GM19463 (cell line): ENCODE measurements at regions not wholly inside any gene's neighbourhood (a gene's known extent, or its start where the extent isn't known, plus 50 kb on each side); places are given as distances from the start of the nearest gene placed in this dataset.

Experiments
- ATAC-seq: cut with Tn5 transposase; IDR thresholded peaks from one replicate; pipeline ENCODE4 v1.9.1; 2021; ENCODE audit warnings: mild to moderate bottlenecking, moderate library complexity; ENCODE audit not compliant: unreplicated experiment

GRCh38 chr2:186068139-186068801 lies 329.7 kb downstream of the FSIP2 start:
- ATAC-seq = peak; percentile 76

- no peak for ATAC-seq
These were observed 331.1 kb downstream of the FSIP2 start for GRCh38 chr2:186069676-186070075.

GRCh38 chr2:186085226-186085625 lies 346.6 kb downstream of the FSIP2 start:
- no peak for ATAC-seq

DNA sequence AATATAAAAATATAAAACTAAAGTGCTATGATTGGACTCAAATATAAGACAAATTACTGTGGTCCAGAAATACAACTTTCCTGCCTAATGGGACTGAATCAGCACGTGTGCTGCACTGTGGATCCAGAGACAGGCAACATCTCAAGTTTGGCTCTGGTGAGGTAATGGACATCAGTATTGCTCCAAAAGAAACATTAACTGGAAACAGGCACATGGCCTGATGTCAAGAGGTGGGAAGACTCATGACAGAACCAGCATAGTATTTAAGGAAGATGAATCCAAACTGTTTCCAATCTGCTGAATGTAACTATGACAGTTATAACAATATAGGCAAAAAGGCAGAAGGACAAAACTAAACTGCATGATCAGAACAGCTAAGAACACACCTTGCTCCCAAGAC lies 354.6 kb downstream of the FSIP2 start:
- no peak for ATAC-seq

DNA sequence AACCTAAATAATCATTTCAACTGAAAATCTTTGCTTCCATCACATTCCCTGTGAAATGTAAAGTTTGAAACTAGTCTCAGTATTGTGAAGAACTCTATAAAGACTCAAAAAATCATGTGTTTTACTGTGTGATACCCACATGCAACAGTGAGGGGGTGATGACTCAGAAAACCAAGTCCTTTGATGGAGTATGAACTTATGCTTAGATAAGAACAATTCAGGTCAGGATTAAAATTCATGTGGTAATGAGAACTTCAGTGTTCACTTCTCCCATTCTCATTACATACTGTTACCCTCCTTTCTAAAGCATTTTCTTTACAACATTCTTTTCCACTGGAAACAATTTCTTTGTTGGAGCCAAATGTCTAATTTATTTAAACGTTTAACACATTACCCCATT lies 360.2 kb downstream of the FSIP2 start:
- no peak for ATAC-seq

DNA sequence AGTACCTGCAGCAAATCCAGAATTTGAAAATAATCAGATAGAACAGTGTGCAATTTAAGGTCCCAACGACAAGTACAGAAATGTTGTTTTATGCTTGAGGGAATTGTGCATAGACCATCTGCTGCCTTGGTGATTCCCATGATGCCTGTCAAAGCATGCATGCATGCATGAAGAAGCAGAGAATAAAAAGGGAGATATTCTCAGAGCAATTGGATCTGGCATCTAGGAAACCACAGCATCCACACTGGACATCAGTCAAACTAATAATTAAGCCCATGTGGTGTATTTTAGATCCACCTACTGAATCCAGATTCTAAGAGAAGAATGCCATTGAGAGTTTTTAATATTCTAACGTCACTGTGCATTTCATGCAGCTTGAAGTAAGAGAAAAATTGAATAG lies 361.2 kb downstream of the FSIP2 start:
- no peak for ATAC-seq

- ATAC-seq = no peak
These were observed 362.0 kb downstream of the FSIP2 start for GRCh38 chr2:186100636-186101035.

DNA sequence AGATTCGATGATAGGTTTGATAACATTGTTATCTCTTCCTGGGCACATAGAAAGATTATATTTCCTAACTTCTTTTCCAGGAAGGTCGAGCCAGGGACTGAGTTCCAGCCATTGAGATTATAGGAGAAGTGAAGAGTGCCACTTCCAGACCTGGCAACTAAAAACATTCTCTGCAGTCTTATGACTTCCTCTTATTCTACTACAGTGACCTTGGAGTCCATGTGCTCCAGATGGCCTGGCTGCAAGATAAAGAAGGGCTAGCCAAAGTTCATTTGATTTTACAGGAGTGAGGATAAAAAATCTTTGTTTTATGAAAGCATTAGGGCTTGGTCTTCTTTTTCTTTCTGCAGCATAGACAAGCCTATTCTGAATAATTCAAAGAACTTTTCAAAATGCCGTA lies 363.0 kb downstream of the FSIP2 start:
- ATAC-seq = no peak

DNA sequence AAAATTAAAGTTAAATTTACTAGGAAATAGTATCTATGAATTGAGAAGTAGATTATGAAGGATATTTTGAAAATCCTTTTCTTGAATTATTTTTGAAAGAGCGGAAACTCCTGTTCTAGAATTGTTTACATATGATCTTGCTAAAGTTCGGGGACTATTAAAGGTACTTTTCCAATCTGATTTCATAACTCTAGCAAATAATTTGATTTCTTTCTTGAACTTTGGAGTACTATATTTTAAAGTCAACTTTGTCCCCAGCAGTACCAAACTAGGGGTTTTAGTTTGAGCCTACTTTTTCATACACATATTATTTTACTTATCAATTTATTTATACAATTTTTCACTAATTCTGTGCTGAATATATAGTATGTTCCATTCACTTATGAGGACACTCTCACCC lies 364.7 kb downstream of the FSIP2 start:
- ATAC-seq = no peak

- no peak for ATAC-seq
These were observed 366.6 kb downstream of the FSIP2 start for GRCh38 chr2:186105016-186105724.

- no peak for ATAC-seq
These were observed 369.9 kb downstream of the FSIP2 start for GRCh38 chr2:186108470-186108869.

DNA sequence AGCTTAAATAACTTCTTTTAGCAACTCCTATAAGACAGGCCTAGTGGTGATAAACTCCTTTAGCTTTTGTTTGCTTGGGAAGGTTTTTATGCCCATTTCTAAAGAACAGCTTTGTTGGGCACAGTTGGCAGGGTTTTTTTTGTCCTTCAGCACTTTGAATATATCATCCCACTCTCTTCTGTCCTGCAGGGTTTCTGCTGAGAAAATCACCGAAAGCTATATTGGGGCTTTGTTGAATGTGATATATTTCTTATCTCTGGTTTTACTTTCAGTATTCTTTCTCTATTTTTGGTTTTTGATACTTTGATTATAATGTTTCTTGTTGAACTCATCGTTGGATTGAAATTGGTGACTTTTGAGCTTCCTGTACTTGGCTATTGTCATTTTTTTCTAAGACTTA lies 372.8 kb upstream of the ZC3H15 start:
- ATAC-seq = no peak

DNA sequence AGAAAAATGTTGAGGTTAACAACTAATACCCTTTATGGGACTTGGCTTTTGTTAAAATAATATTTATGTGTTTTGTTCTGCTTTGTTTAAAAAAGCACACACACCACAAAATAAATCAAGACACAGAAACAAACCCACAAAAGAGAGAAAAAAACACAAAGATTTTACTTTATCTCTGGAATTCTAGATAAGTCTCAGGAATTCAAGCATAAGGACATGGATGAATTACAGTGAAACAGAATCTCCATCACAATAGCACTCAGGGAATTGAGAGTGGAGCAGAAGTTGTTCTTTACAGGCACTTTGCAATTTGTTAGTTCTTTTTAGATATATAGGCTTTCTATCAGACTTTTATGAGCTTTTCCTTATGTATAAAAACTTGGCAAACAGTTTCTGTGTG lies 360.9 kb upstream of the ZC3H15 start:
- ATAC-seq = no peak

DNA sequence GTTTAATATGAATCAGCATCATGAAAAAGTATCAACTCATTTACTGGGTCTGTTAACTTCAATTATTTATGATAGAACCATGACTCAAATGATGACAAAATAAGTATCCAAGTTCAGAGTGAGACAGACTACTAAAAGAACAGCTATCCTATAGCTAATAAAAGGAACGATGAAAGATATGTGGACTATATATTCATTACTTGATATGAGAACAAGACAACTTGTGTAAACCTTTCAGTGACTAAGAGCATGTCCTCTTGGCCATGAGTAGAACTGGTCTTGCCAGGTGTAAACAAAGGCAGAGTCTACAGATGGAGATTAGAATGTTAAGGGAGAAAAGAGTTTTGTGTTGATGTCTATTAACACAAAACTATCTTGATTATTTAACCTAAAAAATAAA lies 360.4 kb upstream of the ZC3H15 start:
- ATAC-seq = no peak

DNA sequence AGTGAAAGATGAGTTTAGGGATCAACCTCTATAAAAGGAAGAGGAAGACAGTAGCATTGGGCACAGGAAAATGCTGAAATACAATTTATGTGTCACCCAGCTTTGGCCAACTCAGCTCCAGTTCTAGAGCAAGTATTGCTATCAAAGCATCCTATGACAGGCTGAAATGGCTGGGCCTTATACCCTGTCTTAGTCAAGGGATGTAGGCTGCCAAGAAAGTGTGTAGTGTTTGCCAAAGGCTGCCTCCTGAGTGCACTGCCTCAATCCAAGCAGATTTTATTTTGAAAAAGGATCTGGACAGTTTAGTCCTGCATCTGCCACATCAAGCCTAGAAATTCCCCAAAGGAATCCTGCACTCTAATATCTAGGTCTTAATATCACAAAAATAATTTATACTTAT lies 359.9 kb upstream of the ZC3H15 start:
- ATAC-seq = no peak

GRCh38 chr2:186129767-186130581 lies 356.1 kb upstream of the ZC3H15 start:
- ATAC-seq = no peak

DNA sequence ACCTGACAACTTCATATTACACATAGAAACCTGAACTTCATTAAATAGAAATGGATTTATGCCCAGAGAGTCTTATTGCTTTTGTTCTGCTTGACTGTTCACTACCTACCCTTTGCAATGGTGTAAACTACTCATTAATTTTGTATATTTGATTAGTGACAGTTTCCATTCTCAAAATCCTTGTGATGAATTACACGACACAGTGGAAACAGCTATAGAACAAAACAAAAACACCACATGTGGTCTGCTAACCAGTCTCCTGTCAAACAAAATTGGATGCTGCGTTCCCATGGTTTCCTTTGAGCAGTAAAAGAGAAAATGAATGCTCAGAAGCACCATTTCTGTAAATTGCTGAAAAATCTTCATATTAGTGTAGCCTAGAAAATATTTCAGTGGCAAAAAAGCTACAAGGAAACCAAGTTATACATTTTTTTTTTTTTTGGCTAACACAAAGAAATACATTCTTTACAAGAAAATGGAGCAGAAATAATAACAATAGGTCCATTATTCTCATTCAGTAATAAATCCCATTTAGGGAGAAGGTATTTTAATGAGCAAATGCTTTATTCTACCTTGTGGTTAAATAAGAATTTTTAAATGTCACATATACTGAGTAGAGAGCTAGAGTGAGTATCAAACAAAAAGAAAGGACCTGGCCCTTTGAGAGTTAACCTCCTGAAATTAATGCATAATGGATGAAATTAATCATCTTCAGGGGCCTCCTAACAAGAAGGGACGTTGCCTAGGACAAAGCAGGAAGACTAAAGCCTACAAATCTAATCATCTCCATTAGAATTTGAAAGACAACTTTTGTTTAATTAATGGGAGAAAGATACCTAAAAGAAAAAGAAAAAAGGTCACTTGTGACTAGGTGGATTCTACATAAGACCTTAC lies 355.1 kb upstream of the ZC3H15 start:
- no peak for ATAC-seq

DNA sequence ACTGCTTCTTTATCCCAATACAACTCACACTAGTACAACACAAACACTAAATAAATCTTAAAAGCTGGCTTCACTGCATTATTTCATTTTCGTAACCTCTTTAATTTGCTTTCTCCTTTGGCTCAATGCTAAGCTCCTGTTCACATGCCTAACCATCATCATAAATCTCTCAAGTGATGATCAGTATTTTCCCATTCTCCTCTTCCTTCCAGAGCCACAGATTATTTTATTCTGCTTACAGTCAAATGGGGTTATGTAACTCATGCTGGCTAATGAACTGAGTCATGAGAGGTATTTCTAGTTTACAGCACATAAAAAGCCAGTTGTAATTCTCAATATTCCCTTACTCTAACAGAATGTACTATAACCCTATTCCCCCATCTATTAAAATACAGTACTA lies 350.4 kb upstream of the ZC3H15 start:
- ATAC-seq = no peak

DNA sequence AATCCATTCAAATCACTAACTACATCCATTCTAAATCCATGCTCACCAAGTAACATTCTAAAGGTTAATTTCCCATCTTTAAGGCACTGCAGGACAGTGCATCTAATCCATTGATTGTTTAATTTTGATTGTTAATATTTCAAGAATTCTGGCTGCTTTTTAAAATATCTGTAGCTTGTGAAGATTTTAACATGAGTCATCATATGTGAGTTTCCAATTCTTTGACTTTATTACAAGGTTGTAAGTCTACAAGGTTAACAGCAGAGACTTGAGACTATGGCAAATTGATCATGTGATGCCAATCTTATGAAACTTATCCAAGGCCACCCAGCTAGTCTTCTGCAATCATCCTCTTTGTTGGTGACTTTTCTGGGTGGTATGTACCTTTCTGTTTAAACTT lies 349.2 kb upstream of the ZC3H15 start:
- ATAC-seq = no peak

DNA sequence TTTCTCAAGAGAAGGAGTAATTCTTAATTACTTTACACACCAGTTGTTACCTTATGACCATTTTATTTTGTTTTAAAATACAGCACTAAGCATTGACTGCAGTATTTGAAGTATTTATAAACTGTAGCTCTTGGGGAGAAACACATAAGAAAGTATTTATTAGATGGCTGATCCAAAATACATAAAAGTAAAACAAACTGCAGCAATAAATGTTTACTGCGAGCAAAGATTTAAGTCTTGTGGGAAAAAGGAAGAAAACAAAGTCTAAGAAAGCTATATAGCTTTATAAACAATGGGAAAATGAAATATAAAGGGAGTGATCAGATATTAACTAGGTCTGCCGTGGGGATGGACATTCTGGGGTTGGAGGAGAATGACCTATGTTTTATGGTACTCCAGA lies 347.2 kb upstream of the ZC3H15 start:
- no peak for ATAC-seq

DNA sequence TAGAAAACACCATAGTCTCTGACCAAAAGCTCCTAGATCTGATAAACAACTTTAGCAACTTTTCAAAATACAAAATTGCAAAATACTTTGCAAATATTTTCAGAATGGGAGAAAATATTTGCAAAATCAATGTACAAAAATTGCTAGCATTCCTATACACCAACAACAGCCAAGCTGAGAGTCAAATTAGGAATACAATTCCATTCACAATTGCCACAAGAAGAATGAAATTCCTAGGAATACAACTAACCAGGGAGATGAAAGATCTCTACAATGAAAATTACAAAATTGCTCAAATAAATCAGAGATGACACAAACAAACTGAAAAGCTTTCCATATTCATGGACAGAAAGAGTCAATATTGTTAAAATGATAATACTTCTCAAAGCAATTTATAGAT lies 327.0 kb upstream of the ZC3H15 start:
- ATAC-seq = no peak
